Hepatocyte (in vitro differentiated cells): ENCODE measurements at regions not wholly inside any gene's neighbourhood (a gene's known extent, or its start where the extent isn't known, plus 50 kb on each side); places are given as distances from the start of the nearest gene placed in this dataset.

Experiments used
- DNase-seq: peaks from one replicate; pipeline ENCODE4 v3.0.0-alpha.2; 2016; ENCODE audit warnings: low spot score
- H2AFZ ChIP-seq: fragments of 200-600 bp; sonication (generic); 2 replicates; pipeline ENCODE4 v1.6.0; 2016; ENCODE audit warnings: antibody characterized with exemption, mild to moderate bottlenecking
- H3K27ac ChIP-seq: fragments of 200-600 bp; sonication (generic); 2 replicates; pipeline ENCODE4 v1.5.1; 2016; ENCODE audit warnings: mild to moderate bottlenecking
- H3K27me3 ChIP-seq: fragments of 200-600 bp; sonication (generic); 2 replicates; pipeline ENCODE4 v1.6.1; 2016
- H3K36me3 ChIP-seq: fragments of 200-600 bp; sonication (generic); replicated peaks from 2 replicates; pipeline ENCODE4 v1.5.1; 2016; ENCODE audit warnings: low read depth; ENCODE audit not compliant: insufficient read depth
- H3K4me1 ChIP-seq: fragments of 200-600 bp; sonication (generic); 2 replicates; pipeline ENCODE4 v1.5.1; 2016; ENCODE audit warnings: mild to moderate bottlenecking, moderate library complexity; ENCODE audit not compliant: insufficient read depth
- H3K4me2 ChIP-seq: fragments of 200-600 bp; sonication (generic); 2 replicates; pipeline ENCODE4 v1.6.0; 2016
- H3K4me3 ChIP-seq: fragments of 200-600 bp; sonication (generic); 2 replicates; pipeline ENCODE4 v1.5.1; 2016; ENCODE audit warnings: mild to moderate bottlenecking
- H3K79me2 ChIP-seq: fragments of 200-600 bp; sonication (generic); 2 replicates; pipeline ENCODE4 v1.6.0; 2017; ENCODE audit warnings: mild to moderate bottlenecking
- H3K9me2 ChIP-seq: fragments of 200-600 bp; sonication (generic); replicated peaks from 2 replicates; pipeline ENCODE4 v1.6.0; 2017; ENCODE audit warnings: mild to moderate bottlenecking; ENCODE audit not compliant: insufficient read depth
- H3K9me3 ChIP-seq: fragments of 200-600 bp; sonication (generic); 2 replicates; pipeline ENCODE4 v1.5.1; 2016; ENCODE audit warnings: low read depth, mild to moderate bottlenecking
- H4K20me1 ChIP-seq: fragments of 200-600 bp; sonication (generic); 2 replicates; pipeline ENCODE4 v1.6.0; 2016; ENCODE audit warnings: mild to moderate bottlenecking; ENCODE audit not compliant: insufficient read depth, poor library complexity, severe bottlenecking
- EZH2 ChIP-seq: fragments of 200-600 bp; sonication (generic); IDR thresholded peaks from 2 replicates; pipeline ENCODE4 v1.6.1; 2016; ENCODE audit warnings: antibody characterized with exemption, mild to moderate bottlenecking, borderline replicate concordance
- EZH2phosphoT487 ChIP-seq: fragments of 200-600 bp; sonication (generic); IDR thresholded peaks from one replicate; pipeline ENCODE4 v1.6.1; 2018; ENCODE audit warnings: antibody characterized with exemption, mild to moderate bottlenecking, low read depth, moderate library complexity; ENCODE audit not compliant: unreplicated experiment, severe bottlenecking
- WGBS: methylation state at CpG from one replicate; pipeline ENCODE4 v1.1.6; 2016; ENCODE audit warnings: low lambda C conversion rate; ENCODE audit errors: missing lambda C conversion rate; 5-methylcytosine and 5-hydroxymethylcytosine counted together
- TF ChIP-seq, protein P1 (sequence below): fragments of 200-600 bp; sonication (generic); IDR thresholded peaks from 2 replicates; pipeline ENCODE4 v1.5.1; 2016; ENCODE audit warnings: antibody characterized with exemption, mild to moderate bottlenecking; ENCODE audit not compliant: poor library complexity

DNA sequence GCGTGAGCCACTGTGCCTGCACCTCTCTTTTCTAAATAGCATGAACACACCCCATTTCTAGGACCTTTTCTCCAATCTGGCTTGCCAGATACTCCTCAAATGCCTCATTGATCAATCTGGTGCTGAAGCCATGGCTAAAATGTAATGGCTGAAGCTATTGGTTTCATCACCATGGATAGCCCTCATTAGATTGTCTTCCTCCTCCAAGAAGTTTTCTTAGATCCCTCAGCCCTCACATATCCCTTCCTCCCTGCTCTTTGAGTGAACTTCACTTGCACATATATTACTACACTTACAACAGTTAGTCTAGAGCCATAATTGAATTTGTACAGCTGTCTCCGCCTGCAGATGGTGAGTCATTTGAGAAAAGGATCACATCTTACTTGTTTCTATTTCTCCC lies 77.9 kb upstream of the TOX3 start:
- Histone ChIP-seq H3K36me3 (no peaks in the 10 kb centered on the region), H3K27ac (no peak overlapping the region), H3K27me3 (peaks cover 4% of the 10 kb centered on the region), H2AFZ (no peak overlapping the region), H4K20me1 (no peaks in the 10 kb centered on the region), H3K9me2 (no peaks in the 10 kb centered on the region), H3K79me2 (no peaks in the 10 kb centered on the region), H3K4me1 (no peaks in the 10 kb centered on the region), H3K4me3 (no peak overlapping the region), H3K4me2 (no peak overlapping the region), H3K9me3 (no peaks in the 10 kb centered on the region)
- DNase-seq, result no peak
- TF ChIP-seq, protein P1, sequence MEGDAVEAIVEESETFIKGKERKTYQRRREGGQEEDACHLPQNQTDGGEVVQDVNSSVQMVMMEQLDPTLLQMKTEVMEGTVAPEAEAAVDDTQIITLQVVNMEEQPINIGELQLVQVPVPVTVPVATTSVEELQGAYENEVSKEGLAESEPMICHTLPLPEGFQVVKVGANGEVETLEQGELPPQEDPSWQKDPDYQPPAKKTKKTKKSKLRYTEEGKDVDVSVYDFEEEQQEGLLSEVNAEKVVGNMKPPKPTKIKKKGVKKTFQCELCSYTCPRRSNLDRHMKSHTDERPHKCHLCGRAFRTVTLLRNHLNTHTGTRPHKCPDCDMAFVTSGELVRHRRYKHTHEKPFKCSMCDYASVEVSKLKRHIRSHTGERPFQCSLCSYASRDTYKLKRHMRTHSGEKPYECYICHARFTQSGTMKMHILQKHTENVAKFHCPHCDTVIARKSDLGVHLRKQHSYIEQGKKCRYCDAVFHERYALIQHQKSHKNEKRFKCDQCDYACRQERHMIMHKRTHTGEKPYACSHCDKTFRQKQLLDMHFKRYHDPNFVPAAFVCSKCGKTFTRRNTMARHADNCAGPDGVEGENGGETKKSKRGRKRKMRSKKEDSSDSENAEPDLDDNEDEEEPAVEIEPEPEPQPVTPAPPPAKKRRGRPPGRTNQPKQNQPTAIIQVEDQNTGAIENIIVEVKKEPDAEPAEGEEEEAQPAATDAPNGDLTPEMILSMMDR, result no peak
- TF ChIP-seq EZH2 (no peak), EZH2phosphoT487 (no peak)
- 88% methylated on average over 2 of the region's 2 CpGs for WGBS

DNA sequence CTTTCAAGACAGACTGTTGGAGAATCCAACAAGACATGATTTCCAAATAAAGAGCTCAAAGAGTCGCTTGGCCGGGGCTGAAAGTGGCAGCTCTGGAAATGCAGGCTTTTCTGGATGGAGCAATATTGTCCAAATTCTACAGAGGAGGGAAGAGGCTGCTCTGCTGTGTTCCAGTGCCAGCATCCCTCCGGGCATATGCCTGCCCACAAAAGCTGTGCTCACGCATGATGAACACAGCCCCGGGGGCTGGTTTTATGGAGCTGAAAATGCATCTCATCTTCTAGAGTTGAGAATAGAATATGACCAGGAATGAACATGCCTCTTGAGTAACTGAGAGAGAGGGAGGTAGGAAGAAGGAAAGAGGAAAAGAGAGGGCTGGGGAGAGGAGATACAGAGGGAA lies 74.7 kb upstream of the TOX3 start:
- Histone ChIP-seq H3K27me3 (peaks cover 4% of the 10 kb centered on the region), H3K4me2 (no peak overlapping the region), H3K79me2 (no peaks in the 10 kb centered on the region), H3K4me3 (no peak overlapping the region), H2AFZ (no peak overlapping the region), H3K9me3 (no peaks in the 10 kb centered on the region), H3K27ac (no peak overlapping the region), H3K4me1 (no peaks in the 10 kb centered on the region), H3K36me3 (no peaks in the 10 kb centered on the region), H4K20me1 (no peaks in the 10 kb centered on the region), H3K9me2 (no peaks in the 10 kb centered on the region)
- WGBS, result 83% methylated on average over 5 of the region's 5 CpGs
- no peak for DNase-seq
- TF ChIP-seq EZH2phosphoT487, result no peak
- TF ChIP-seq, protein P1, result no peak
- no peak for TF ChIP-seq EZH2

DNA sequence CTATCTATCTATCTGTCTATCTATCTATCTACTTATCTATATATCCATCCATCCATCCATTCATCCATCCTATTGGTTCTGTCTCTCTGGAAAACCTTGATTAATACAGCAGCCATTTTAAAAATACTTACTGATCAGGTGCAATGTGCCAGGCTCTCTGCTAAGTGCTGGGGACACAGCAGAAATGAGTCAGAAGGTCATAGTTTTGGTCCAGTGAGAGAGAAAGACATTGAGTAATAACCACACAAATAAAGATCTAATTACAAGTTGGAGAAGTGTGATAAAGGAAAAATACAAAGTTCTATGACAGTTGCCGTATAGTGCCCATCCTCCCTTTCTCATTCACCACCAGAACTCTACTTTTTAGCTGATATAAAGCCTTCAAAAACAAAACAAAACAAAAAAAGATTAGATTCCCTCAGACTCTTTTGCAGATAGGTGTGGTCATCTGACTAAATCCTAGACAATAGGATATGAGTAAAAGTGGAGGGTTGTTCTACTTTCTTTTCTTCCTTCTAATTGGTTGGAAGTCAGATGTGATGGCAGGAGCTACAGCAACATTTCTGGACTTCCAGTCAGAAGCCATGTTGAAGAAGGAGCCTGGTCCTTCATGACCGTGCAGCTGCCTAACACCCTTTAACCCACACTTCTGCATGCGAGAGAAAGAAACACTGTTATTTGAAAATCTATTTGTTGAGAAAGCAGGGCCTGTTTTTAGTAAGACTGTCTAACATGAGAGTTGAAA lies 72.0 kb upstream of the TOX3 start:
- Histone ChIP-seq H4K20me1 (no peaks in the 10 kb centered on the region), H3K4me1 (no peaks in the 10 kb centered on the region), H2AFZ (no peak overlapping the region), H3K36me3 (no peaks in the 10 kb centered on the region), H3K9me3 (no peaks in the 10 kb centered on the region), H3K79me2 (no peaks in the 10 kb centered on the region), H3K4me3 (no peak overlapping the region), H3K4me2 (no peak overlapping the region), H3K27ac (no peak overlapping the region), H3K27me3 (peaks cover 4% of the 10 kb centered on the region), H3K9me2 (no peaks in the 10 kb centered on the region)
- TF ChIP-seq EZH2, result no peak
- TF ChIP-seq EZH2phosphoT487, result no peak
- TF ChIP-seq, protein P1, result no peak
- 81% methylated on average over 3 of the region's 3 CpGs for WGBS
- DNase-seq, result no peak
